NB4 (cell line): ENCODE measurements at regions not wholly inside any gene's neighbourhood (a gene's known extent, or its start where the extent isn't known, plus 50 kb on each side); places are given as distances from the start of the nearest gene placed in this dataset.

ENCODE experiments used
- CTCF ChIP-seq: IDR thresholded peaks from one replicate; pipeline ENCODE4 v1.5.1; 2012; ENCODE audit warnings: low read depth, low read length
- POLR2A ChIP-seq: IDR thresholded peaks from 2 replicates; pipeline ENCODE4 v1.6.1; 2011; ENCODE audit warnings: mild to moderate bottlenecking; ENCODE audit not compliant: insufficient read length; ENCODE audit errors: extremely low read depth

GRCh38 chr12:87901457-87901856 is 127.7 kb downstream of the C12orf50 start:
- TF ChIP-seq CTCF (no peak), POLR2A (no peak)
